ENCODE measurements at regions not wholly inside any gene's neighbourhood (a gene's known extent, or its start where the extent isn't known, plus 50 kb on each side); places are given as distances from the start of the nearest gene placed in this dataset.
"Not testable (repeated sequence)": the region's sequence is repeated elsewhere in the genome, so short reads cannot be mapped to it uniquely, and the experiment has no call there.

DNA sequence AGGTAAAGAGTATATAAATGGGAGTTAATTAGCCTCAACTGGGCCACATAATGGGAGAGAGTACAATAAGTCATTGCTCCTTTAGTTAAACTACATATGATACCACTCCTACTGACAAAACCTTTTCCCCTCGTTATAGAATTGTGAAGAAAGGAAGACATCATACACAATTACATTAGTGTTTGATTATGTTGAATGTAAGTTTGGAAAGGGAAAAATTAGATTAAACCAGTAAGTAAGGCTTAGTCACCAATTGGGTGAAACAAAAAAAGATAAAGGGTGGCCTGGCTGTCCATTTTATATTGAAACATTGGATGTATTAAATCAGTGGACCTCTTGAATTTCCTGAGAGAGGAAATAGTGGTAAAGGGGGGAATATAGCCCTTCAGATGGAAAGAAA is 464.3 kb upstream of the PAPPA start:
- no peak overlapping the region for H3K4me3 ChIP-seq (ENCODE audit: low read depth, low read length)
- CTCF ChIA-PET, result interaction anchor here (1.0 to 6.8 kb wide), 3 partner anchors 96 to 104 kb away, joined by 3 to 86 read pairs (median 4); no protein-coding TSS in a partner anchor
- no peak for DNase-seq (ENCODE audit: low read depth, low spot score)
- no peak for TF ChIP-seq CTCF (IDR thresholded peaks at IDR 0.05; ENCODE audit: insufficient read depth, low read length, missing control alignments)
- POLR2A ChIA-PET, result no interaction called here

GRCh38 chr9:115690786-115691496 is 462.6 kb upstream of the PAPPA start:
- CTCF ChIA-PET, result interaction anchor here (0.6 to 6.8 kb wide), 5 partner anchors 16 to 459 kb away, joined by 3 to 86 read pairs (median 4); no protein-coding TSS in a partner anchor
- peak; percentile 98 for DNase-seq (ENCODE audit: low read depth, low spot score)
- POLR2A ChIA-PET, result interaction anchor here (0.7 to 2.2 kb wide), 6 partner anchors 18 to 585 kb away, joined by 3 to 9 read pairs (median 4); partner anchors contain the start of gene PAPPA
- H3K4me3 ChIP-seq (ENCODE audit: low read depth, low read length), result no peak overlapping the region
- no peak for TF ChIP-seq CTCF (IDR thresholded peaks at IDR 0.05; ENCODE audit: insufficient read depth, low read length, missing control alignments)

DNA sequence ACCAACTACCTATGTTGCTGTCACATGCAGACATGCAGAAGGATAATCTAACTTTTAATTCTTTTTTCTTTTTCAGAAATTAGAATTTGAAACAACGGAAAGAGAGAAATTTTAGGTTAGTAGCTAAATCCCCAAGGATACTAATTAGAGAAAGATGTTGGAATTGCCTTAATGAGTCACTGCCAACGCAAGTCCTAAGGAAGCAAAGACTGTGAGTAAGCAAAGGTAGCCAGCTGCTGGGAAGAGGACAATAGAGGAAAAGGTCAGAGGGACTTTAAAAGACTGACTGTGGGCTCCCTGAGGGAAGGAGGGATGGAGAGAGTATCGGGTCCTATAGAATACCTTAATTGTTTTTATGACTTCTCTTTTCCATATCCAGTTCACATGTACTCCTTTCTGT is 461.9 kb upstream of the PAPPA start:
- no peak for DNase-seq (ENCODE audit: low read depth, low spot score)
- TF ChIP-seq CTCF (IDR thresholded peaks at IDR 0.05; ENCODE audit: insufficient read depth, low read length, missing control alignments), result no peak
- CTCF ChIA-PET, result interaction anchor here (2.5 to 6.8 kb wide), 3 partner anchors 93 to 461 kb away, joined by 5 to 86 read pairs (median 10); no protein-coding TSS in a partner anchor
- POLR2A ChIA-PET, result interaction anchor here (0.9 to 2.2 kb wide), 4 partner anchors 19 to 585 kb away, joined by 3 to 11 read pairs (median 6); no protein-coding TSS in a partner anchor
- no peak overlapping the region for H3K4me3 ChIP-seq (ENCODE audit: low read depth, low read length)

GRCh38 chr9:115692868-115693267 is 460.7 kb upstream of the PAPPA start:
- CTCF ChIA-PET, result interaction anchor here (1.0 to 6.8 kb wide), 9 partner anchors 10 to 954 kb away, joined by 3 to 86 read pairs (median 4); no protein-coding TSS in a partner anchor
- POLR2A ChIA-PET, result interaction anchor here (1.8 kb wide), 1 partner anchor 97 kb away, joined by 11 read pairs; no protein-coding TSS in a partner anchor
- not testable (repeated sequence) for DNase-seq (ENCODE audit: low read depth, low spot score); H3K4me3 ChIP-seq (ENCODE audit: low read depth, low read length)

- POLR2A ChIA-PET, result no interaction called here
- peak; percentile 91 for DNase-seq (ENCODE audit: low read depth, low spot score)
- no peak overlapping the region for H3K4me3 ChIP-seq (ENCODE audit: low read depth, low read length)
- CTCF ChIA-PET, result interaction anchor here (0.9 to 6.8 kb wide), 12 partner anchors 9 to 953 kb away, joined by 3 to 86 read pairs (median 4); no protein-coding TSS in a partner anchor
- peak; percentile 33 for TF ChIP-seq CTCF (IDR thresholded peaks at IDR 0.05; ENCODE audit: insufficient read depth, low read length, missing control alignments)
Measured at GRCh38 chr9:115694014-115694413, 459.6 kb upstream of the PAPPA start.

- ChIA-PET POLR2A (no interaction called here), CTCF (interaction anchor here (0.9 to 6.8 kb wide), 7 partner anchors 22 to 953 kb away, joined by 3 to 86 read pairs (median 4); no protein-coding TSS in a partner anchor)
- no peak for DNase-seq (ENCODE audit: low read depth, low spot score)
- no peak for TF ChIP-seq CTCF (IDR thresholded peaks at IDR 0.05; ENCODE audit: insufficient read depth, low read length, missing control alignments)
- H3K4me3 ChIP-seq (ENCODE audit: low read depth, low read length), result no peak overlapping the region
Measured at GRCh38 chr9:115694991-115695390, 458.6 kb upstream of the PAPPA start.
